Right atrium auricular region (tissue), 2 donors: ENCODE measurements at regions not wholly inside any gene's neighbourhood (a gene's known extent, or its start where the extent isn't known, plus 50 kb on each side); places are given as distances from the start of the nearest gene placed in this dataset.

Source experiments
- DNase-seq: peaks from one replicate; pipeline ENCODE4 v3.0.0-alpha.2; 2019; ENCODE audit warnings: low spot score
- H3K27ac ChIP-seq, 2 donors: fragments of 200-600 bp; sonication (generic); 1 replicate in 1 of 2; 2 replicates in 1 of 2; pipeline ENCODE4 v1.5.1; 2016 to 2019
- H3K27me3 ChIP-seq, 2 donors: fragments of 200-600 bp; sonication (generic); one replicate each; pipeline versions ENCODE4 v1.5.1 to v1.6.0; 2017 to 2019
- H3K36me3 ChIP-seq: fragments of 200-600 bp; sonication (generic); one replicate; pipeline ENCODE4 v1.5.1; 2016
- H3K4me1 ChIP-seq, 2 donors: fragments of 200-600 bp; sonication (generic); one replicate each; pipeline versions ENCODE4 v1.5.1 to v1.6.0; 2017 to 2019
- H3K4me3 ChIP-seq, 2 donors: fragments of 200-600 bp; sonication (generic); 1 replicate in 1 of 2; 2 replicates in 1 of 2; pipeline ENCODE4 v1.5.1; 2017 to 2019; ENCODE audit warnings: mild to moderate bottlenecking in 1 of 2, moderate library complexity in 1 of 2
- H3K9me3 ChIP-seq, 2 donors: fragments of 200-600 bp; sonication (generic); one replicate each; pipeline ENCODE4 v1.5.1; 2019
- TF ChIP-seq, protein P1 (sequence below), 2 donors: fragments of 200-600 bp; sonication (generic); IDR thresholded peaks; one replicate each; pipeline ENCODE4 v1.5.1; 2019; ENCODE audit warnings: antibody characterized with exemption in 2 of 2

DNA sequence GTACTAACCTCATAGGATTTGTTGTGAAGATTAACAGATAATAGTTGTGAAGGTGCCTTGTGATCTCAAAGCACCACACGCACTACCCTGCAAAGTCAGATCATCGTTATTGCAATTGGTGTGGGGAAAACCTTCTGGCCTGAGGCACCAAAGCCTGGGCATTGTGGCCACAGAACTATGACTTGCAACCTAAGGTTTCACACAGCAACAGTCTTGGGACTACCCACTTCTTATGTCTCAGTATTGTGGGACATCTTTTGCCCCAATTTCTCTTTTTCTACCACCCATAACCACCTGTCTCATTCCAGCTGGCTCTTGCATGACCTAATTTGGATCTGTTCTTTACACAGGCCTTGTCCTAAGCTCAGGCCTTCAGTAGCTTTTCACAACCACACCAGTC is 247.8 kb upstream of the NR4A3 start:
- TF ChIP-seq, protein P1, sequence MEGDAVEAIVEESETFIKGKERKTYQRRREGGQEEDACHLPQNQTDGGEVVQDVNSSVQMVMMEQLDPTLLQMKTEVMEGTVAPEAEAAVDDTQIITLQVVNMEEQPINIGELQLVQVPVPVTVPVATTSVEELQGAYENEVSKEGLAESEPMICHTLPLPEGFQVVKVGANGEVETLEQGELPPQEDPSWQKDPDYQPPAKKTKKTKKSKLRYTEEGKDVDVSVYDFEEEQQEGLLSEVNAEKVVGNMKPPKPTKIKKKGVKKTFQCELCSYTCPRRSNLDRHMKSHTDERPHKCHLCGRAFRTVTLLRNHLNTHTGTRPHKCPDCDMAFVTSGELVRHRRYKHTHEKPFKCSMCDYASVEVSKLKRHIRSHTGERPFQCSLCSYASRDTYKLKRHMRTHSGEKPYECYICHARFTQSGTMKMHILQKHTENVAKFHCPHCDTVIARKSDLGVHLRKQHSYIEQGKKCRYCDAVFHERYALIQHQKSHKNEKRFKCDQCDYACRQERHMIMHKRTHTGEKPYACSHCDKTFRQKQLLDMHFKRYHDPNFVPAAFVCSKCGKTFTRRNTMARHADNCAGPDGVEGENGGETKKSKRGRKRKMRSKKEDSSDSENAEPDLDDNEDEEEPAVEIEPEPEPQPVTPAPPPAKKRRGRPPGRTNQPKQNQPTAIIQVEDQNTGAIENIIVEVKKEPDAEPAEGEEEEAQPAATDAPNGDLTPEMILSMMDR (IDR thresholded peaks at IDR 0.05): no peak
- DNase-seq: no peak
- no peak overlapping the region for H3K27ac ChIP-seq

DNA sequence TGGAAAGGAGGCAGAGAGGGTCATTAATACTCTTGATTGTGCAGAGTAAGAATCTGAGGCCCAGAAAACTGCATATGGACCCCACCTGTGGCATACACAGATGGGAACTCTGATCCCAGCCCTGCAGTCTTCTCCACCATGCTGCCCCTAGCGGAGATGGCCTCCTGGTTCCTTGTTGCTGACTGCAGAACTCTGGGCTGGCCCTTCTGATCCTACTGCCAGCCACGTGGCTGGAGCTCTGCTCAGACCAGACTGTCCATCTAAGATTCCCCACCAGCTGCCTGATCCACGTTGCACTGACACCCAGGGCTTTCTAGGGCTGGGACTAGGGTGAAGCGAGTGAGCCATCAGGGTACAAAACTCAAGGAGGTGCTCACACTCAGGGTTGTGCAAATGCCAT is 245.7 kb upstream of the NR4A3 start:
- Histone ChIP-seq H3K4me1 (peaks cover 0 to 10% of the 10 kb centered on the region in 2 donors), H3K9me3 (no peaks in the 10 kb centered on the region), H3K36me3 (no peaks in the 10 kb centered on the region), H3K4me3 (no peak overlapping the region), H3K27ac (no peak overlapping the region), H3K27me3 (no peaks in the 10 kb centered on the region)
- TF ChIP-seq, protein P1 (IDR thresholded peaks at IDR 0.05): no peak
- no peak for DNase-seq

More for the DNA sequence above, 247.8 kb upstream of the NR4A3 start:
- Histone ChIP-seq H3K36me3 (no peaks in the 10 kb centered on the region), H3K9me3 (no peaks in the 10 kb centered on the region), H3K4me1 (peaks cover 0 to 10% of the 10 kb centered on the region in 2 donors), H3K27me3 (no peaks in the 10 kb centered on the region), H3K4me3 (no peak overlapping the region)

DNA sequence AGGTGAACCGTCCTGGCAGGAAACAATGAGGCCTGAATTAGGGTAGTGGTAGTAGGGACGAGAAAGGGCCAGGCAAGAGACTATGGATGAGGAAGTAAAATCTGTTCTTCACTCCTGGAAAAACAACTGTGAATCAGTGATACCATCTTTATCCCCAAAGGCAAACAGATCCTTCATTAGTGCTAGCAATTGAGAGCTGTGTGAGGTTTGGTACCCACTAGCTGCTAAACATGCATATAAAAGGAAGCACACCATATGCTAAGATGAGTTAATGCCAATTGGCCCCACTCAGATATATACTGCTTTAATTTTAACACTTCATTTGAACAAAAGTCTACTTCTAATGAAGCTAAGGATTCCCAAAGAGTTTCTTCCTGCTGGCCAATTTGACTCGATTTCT is 244.8 kb upstream of the NR4A3 start:
- no peaks in the 10 kb centered on the region for H3K9me3 ChIP-seq
- H3K36me3 ChIP-seq: no peaks in the 10 kb centered on the region
- DNase-seq: no peak
- H3K27me3 ChIP-seq: no peaks in the 10 kb centered on the region
- TF ChIP-seq, protein P1 (IDR thresholded peaks at IDR 0.05): no peak
- peaks cover 0 to 10% of the 10 kb centered on the region in 2 donors for H3K4me1 ChIP-seq
- no peak overlapping the region for H3K27ac ChIP-seq
- H3K4me3 ChIP-seq: no peak overlapping the region

DNA sequence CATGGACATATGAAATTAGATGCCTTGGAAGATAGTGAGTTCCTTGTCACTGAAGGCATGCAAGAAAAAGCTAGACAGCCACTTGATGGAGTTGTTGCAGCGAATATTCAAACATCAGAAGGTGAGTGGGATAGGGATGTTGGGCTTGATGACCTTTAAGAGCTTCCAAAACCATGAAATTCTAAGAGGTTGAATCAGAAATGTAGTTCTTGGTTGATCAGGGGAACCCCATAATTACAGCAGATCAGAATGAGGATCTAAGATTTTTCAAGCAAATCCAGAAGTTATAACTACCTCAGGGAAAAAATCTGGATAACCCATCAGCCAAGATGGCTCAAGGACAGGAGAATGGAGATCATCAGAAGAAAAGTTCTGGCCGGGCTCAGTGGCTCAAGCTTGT is 244.3 kb upstream of the NR4A3 start:
- Histone ChIP-seq H3K27ac (no peak overlapping the region), H3K9me3 (no peaks in the 10 kb centered on the region), H3K4me1 (peaks cover 0 to 10% of the 10 kb centered on the region in 2 donors), H3K36me3 (no peaks in the 10 kb centered on the region), H3K4me3 (no peak overlapping the region), H3K27me3 (no peaks in the 10 kb centered on the region)
- TF ChIP-seq, protein P1 (IDR thresholded peaks at IDR 0.05): no peak
- no peak for DNase-seq

DNA sequence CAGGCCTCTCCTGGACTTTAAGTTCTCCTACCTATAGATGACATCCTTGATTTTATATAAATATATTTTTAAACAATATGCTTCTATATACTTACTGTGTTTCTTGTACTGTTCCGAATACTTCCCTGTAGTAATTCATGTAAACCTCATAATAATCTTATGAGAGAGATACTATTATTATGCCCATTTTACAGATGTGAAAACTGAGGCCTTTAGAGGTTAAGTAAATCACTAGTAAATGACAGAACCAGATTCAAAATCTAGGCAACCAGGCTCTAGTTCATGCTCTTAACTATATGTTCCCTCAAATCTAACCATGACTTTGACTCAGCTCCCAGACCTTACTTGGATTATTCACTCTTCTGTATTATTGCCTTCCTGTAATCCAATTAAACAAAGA is 243.0 kb upstream of the NR4A3 start:
- DNase-seq: no peak
- Histone ChIP-seq H3K36me3 (no peaks in the 10 kb centered on the region), H3K27ac (no peak overlapping the region), H3K27me3 (no peaks in the 10 kb centered on the region), H3K4me1 (no peaks in the 10 kb centered on the region), H3K4me3 (no peak overlapping the region), H3K9me3 (no peaks in the 10 kb centered on the region)
- TF ChIP-seq, protein P1 (IDR thresholded peaks at IDR 0.05): no peak

DNA sequence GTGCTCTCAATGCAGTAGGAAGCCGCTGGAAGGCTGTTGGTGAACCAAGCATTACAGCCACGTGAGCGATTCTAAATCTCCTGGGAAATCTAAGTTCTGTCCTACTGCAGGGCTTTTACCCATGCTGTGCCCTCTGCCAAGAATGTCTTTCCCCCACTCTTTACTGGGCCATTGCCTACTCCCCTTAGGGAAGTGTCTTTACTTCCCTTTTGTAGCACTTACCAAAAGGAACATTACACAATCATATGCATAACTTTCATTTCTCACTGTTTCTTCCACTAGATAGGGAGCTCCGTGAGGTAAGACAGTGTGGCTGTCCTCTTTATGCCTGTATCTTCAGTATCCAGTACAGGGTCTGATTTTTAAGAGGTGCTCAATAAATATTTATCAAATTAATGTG is 241.7 kb upstream of the NR4A3 start:
- no peak for DNase-seq
- Histone ChIP-seq H3K36me3 (no peaks in the 10 kb centered on the region), H3K4me1 (no peaks in the 10 kb centered on the region), H3K4me3 (no peak overlapping the region), H3K27ac (no peak overlapping the region), H3K27me3 (no peaks in the 10 kb centered on the region), H3K9me3 (no peaks in the 10 kb centered on the region)
- TF ChIP-seq, protein P1 (IDR thresholded peaks at IDR 0.05): no peak
